ENCODE measurements at regions not wholly inside any gene's neighbourhood (a gene's known extent, or its start where the extent isn't known, plus 50 kb on each side); places are given as distances from the start of the nearest gene placed in this dataset.
"Not testable (repeated sequence)": the region's sequence is repeated elsewhere in the genome, so short reads cannot be mapped to it uniquely, and the experiment has no call there.

DNA sequence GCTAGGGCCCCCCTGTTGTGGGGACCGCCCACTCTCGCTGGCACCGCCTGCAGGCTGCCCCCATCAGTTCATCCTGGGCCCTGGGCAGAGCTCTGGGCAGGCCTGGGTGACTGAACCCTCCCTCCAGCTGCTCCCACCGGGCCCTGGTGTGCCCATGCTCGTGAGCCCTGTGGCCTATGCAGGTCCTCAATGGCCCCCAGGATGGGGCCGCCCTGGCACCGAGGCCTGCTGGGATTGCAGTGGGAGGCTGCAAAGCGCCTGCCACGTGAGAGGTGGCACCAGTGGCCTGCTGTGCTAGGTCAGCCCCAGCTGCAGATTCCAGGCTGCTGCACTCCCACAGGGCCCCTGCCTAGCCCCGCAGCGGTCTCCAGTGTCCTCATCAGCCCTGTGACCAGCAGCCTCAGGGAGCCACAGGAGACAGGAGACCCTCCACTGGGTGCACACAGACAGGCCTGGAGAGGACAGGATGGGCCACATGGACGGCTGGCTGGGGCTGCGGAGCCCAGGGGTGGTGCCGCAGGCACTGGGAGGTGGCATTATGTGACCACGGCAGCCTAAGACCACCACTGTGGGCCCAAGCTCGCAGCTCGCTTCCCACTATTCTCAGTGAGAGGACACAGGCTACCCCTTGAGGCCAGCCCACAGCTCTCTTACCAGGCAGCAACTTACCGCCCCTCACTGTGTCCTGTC, 199.4 kb downstream of the BCR start:
- DNase-seq: not testable (repeated sequence)

DNA sequence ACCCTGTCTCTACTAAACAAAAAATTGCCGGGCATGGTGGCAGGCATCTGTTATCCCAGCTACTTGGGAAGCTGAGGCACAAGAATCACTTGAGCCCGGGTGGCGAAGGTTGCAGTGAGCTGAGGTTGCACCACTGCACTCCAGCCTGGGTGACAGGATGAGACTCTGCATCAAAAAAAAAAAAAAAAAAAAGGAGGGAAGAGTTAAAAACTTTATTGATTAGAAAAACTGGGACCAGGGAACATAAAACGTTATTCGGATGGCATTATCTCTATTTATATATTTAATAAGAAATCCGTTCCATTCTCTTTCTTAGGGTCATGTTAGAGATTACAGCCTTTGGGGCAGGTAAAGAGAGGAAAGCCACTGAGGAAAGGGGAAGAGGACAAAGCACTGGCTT, 197.5 kb downstream of the BCR start:
- DNase-seq: no peak

DNA sequence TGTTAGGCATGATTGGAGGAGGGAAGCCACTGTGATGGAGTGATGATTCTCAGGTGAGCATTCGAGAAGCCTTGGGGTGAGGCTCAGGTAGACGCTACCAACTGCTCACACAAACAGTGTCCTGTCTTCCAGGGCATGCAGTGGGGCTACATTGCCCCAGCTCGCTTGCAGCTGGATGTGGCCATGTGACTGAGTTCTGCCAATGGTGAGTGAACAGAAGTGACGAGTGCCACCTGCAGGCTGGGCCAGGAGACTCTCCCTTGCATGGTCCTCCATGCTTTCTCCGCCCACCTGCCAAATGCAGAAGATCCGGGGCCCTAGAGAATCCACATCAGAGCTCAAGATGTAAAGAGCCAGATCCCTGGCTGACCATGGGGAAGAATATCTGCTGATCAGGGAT, 195.9 kb downstream of the BCR start:
- DNase-seq: no peak

DNA sequence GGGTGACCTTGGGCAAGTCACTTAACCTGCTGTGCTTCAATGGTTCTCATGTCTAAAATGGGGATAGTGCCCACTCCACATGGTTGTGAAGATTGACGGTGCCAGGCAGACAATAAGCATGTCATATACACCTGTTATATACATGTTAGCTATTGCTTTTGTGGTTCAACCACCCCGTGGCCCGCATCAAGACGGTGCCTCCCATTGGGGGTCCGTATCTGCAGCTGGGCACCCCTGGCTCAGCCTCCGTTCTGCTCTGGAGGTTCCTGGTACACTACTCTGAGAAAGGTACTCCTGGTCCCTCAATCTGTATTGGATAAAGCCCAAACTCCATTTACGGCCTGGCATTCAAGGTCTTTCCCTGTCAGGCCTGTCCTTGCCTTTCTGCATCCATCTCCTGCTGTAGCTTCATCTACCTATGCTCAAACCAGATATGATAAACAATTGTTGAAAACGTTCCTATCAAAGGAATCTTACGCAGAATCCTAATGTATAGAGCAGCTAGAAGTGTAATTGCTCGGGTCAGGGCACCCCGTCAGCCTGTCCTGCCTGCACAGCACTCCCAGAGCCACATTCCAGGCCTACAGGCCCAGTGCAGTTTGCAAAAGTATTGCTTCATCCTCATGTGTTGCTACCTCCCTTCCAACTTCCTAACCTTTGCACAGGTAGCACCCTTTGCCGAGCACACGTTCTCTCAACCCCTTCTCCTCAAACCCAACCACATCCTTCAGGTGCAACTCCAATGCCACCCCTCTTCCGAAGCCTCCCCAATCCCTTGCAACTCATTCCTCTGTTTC, 194.9 kb downstream of the BCR start:
- no peak for DNase-seq

DNA sequence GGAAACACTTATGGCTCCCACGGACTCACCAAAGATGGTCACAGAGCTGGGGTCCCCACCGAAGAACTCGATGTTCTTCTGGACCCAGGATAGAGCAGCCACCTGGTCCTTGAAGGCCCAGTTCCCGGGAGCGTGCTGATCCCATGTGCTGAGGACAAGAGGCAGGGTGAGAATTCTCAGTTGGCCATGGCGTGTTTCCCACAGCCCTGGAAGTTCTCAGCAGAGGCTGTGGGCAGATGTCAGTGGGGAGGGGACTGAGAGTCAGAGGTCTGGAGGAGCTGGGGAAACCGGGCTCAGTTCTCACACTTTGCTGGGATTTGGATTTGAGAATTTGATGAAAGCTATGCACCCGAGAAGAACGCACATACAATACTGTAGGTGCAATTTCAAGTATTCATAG, 193.3 kb downstream of the BCR start:
- DNase-seq: no peak

DNA sequence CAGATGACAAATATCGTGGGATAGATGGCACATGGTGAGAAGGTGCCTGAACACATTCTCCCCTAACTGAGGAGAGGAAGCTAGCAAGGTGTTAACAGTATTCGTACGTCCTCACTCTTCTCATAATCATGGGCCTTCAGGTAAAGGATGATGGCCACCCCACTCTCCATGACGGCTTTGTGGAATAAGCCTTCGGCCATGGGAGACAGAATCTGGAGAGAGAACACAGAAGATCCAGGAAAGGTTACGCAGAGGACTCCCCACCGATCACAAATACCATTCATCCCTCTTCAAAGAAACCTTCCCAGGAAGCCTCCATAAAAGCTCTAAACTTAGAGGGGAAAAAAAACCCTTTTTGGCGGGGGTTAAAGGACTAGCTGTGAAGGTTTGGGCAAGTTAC, 189.9 kb downstream of the BCR start:
- DNase-seq: no peak

DNA sequence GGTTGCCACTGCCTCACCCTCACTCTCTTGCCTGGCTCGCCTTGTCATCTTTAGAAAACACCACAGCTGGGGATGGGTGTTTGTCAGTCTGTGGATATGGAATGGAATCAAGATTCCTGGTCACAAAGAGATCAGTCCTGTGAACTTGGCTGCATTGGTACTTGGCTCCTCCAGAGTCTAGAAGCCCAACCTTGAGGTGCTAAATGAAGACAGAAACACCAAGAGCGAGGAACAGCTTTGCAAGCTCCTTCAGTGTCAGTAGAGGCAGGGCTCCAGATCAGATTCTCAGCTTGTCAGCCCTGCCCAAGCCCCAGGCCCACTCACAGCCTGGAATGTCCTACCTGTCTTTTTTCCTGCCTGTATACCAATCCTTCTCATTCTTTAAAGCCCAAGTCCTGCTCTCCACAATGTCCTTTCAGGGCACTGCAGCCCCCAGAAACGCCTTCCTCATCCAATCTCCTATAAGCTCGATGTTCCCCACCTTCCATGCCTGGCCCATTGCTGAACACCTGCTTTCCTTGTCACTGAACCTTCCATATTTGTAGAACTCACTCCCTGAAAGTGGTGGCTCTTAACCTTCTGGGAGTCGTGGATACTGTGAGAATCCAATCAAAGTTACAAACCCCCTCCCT, 188.9 kb downstream of the BCR start:
- no peak for DNase-seq
